PC-9 (cell line): ENCODE measurements at regions not wholly inside any gene's neighbourhood (a gene's known extent, or its start where the extent isn't known, plus 50 kb on each side); places are given as distances from the start of the nearest gene placed in this dataset.

Experiments
- BruUV-seq: library from RNA; stranded (reverse); fragments of 400-500 nt; replicated peaks from 2 replicates; lab custom pipeline; 2021; lab: Mats Ljungman, UMichigan
- CTCF ChIA-PET: fragments of 300-600 bp; sonication (Branson Sonifier 250); formaldehyde crosslinking; loops from one replicate; lab custom pipeline; 2022; ENCODE audit warnings: antibody characterized with exemption; lab: Charles Lee
- POLR2A ChIA-PET: fragments of 300-600 bp; sonication (Branson Sonifier 250); formaldehyde crosslinking; loops from one replicate; lab custom pipeline; 2022; ENCODE audit warnings: antibody characterized with exemption; ENCODE audit not compliant: unreplicated experiment; lab: Charles Lee
- DNase-seq, 2 experiments: peaks; one replicate each; pipeline versions ENCODE4 v3.0.0 to v3.0.0-alpha.2; 2015 to 2022; ENCODE audit warnings: mixed read lengths in 1 of 2
- H2AFZ ChIP-seq: fragments of 200-600 bp; sonication (generic); 2 replicates; pipeline ENCODE4 v1.8.1; 2017; ENCODE audit warnings: antibody characterized with exemption
- H3F3A ChIP-seq: fragments of 200-600 bp; sonication (generic); 2 replicates; pipeline ENCODE4 v1.8.1; 2017; ENCODE audit warnings: antibody characterized with exemption, mild to moderate bottlenecking, low read depth; ENCODE audit not compliant: insufficient read depth
- H3K27ac ChIP-seq: fragments of 200-600 bp; sonication (generic); 2 replicates; pipeline ENCODE4 v1.6.1; 2016; ENCODE audit warnings: mixed run types
- H3K27me3 ChIP-seq: fragments of 200-600 bp; sonication (generic); 2 replicates; pipeline ENCODE4 v1.6.1; 2016; ENCODE audit warnings: low read depth, mixed run types; ENCODE audit not compliant: insufficient read depth
- H3K36me3 ChIP-seq: fragments of 200-600 bp; sonication (generic); 2 replicates; pipeline ENCODE4 v1.6.1; 2016; ENCODE audit warnings: low read depth, mixed run types
- H3K4me1 ChIP-seq: fragments of 200-600 bp; sonication (generic); replicated peaks from 2 replicates; pipeline ENCODE4 v1.6.1; 2016; ENCODE audit warnings: mixed run types; ENCODE audit not compliant: insufficient read depth
- H3K4me2 ChIP-seq: fragments of 200-600 bp; sonication (generic); 2 replicates; pipeline ENCODE4 v1.6.1; 2017; ENCODE audit warnings: mixed run types
- H3K4me3 ChIP-seq: fragments of 200-600 bp; sonication (generic); 2 replicates; pipeline ENCODE4 v1.6.1; 2016; ENCODE audit warnings: mixed run types
- H3K79me2 ChIP-seq: fragments of 200-600 bp; sonication (generic); 2 replicates; pipeline ENCODE4 v1.6.1; 2017; ENCODE audit warnings: low read depth, mixed run types
- H3K9me2 ChIP-seq: fragments of 200-600 bp; sonication (generic); 2 replicates; pipeline ENCODE4 v1.8.1; 2017; ENCODE audit warnings: mild to moderate bottlenecking; ENCODE audit not compliant: insufficient read depth
- H3K9me3 ChIP-seq: fragments of 200-600 bp; sonication (generic); 2 replicates; pipeline ENCODE4 v1.8.1; 2016; ENCODE audit warnings: low read depth; ENCODE audit not compliant: insufficient read depth
- H4K20me1 ChIP-seq: fragments of 200-600 bp; sonication (generic); 2 replicates; pipeline ENCODE4 v1.8.1; 2017; ENCODE audit not compliant: insufficient read depth
- CTCF ChIP-seq: fragments of 200-600 bp; sonication (generic); conservative IDR thresholded peaks from 2 replicates; pipeline ENCODE4 v1.6.1; 2017; ENCODE audit warnings: mixed run types, antibody characterized with exemption, mild to moderate bottlenecking, moderate library complexity
- EZH2 ChIP-seq: fragments of 200-600 bp; sonication (generic); IDR thresholded peaks from 2 replicates; pipeline ENCODE4 v1.8.0; 2017; ENCODE audit warnings: antibody characterized with exemption, low read depth
- intact Hi-C: fragments of 100-400 bp; cut with micrococcal nuclease; formaldehyde crosslinking; loops from one replicate; pipeline ENCODE4 v1.10.0; 2022; ENCODE audit not compliant: unreplicated experiment

GRCh38 chr18:71371951-71372605 lies 1083.2 kb downstream of the SOCS6 start:
- no peaks in the 10 kb centered on the region for H3F3A ChIP-seq
- no peaks in the 10 kb centered on the region for H3K4me1 ChIP-seq
- H4K20me1 ChIP-seq = no peaks in the 10 kb centered on the region
- H3K4me3 ChIP-seq = no peak overlapping the region
- H3K9me3 ChIP-seq = no peaks in the 10 kb centered on the region
- no peak overlapping the region for H3K4me2 ChIP-seq
- no peak overlapping the region for H2AFZ ChIP-seq
- ChIA-PET POLR2A (no interaction called here), CTCF (no interaction called here)
- no peaks in the 10 kb centered on the region for H3K27me3 ChIP-seq
- TF ChIP-seq CTCF = no peak
- no peak for TF ChIP-seq EZH2
- DNase-seq = no peak
- H3K27ac ChIP-seq = no peak overlapping the region
- BruUV-seq = no TSS peak
- intact Hi-C loops = no loop called here
- H3K9me2 ChIP-seq = no peaks in the 10 kb centered on the region
- H3K36me3 ChIP-seq = no peaks in the 10 kb centered on the region
- H3K79me2 ChIP-seq = no peaks in the 10 kb centered on the region

GRCh38 chr18:71370671-71371445 lies 1082.0 kb downstream of the SOCS6 start:
- Histone ChIP-seq H3K27ac (no peak overlapping the region), H2AFZ (no peak overlapping the region), H3K9me3 (no peaks in the 10 kb centered on the region), H4K20me1 (no peaks in the 10 kb centered on the region), H3K4me1 (no peaks in the 10 kb centered on the region), H3K79me2 (no peaks in the 10 kb centered on the region), H3K36me3 (no peaks in the 10 kb centered on the region), H3K4me2 (no peak overlapping the region), H3K4me3 (no peak overlapping the region), H3F3A (no peaks in the 10 kb centered on the region), H3K27me3 (no peaks in the 10 kb centered on the region), H3K9me2 (no peaks in the 10 kb centered on the region)
- TF ChIP-seq CTCF = no peak
- TF ChIP-seq EZH2 = no peak
- POLR2A ChIA-PET = no interaction called here
- DNase-seq = no peak
- BruUV-seq = no TSS peak
- CTCF ChIA-PET = no interaction called here
- intact Hi-C loops = no loop called here

DNA sequence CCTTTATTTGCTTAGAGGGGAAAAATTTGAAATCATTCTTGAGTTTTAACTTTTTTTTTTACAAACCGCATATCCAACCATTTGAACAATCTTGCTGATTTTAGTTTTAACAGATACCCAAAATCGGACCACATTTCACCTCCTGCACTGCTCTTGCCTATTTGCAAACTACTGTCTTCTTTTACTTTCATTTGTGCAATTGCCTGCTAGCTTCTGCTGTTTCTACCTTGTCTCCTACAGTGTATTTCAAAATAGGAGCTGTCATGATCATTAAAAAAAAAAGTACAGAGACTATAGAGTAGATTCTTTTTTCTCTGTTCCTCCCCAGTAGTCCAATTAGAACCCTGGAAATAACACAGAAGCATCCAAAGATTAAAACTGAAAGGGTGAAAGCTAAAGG lies 1081.2 kb downstream of the SOCS6 start:
- Histone ChIP-seq H3K27me3 (no peaks in the 10 kb centered on the region), H3K4me3 (no peak overlapping the region), H3K79me2 (no peaks in the 10 kb centered on the region), H3K4me2 (no peak overlapping the region), H3K9me2 (no peaks in the 10 kb centered on the region), H3K4me1 (no peaks in the 10 kb centered on the region), H3K36me3 (no peaks in the 10 kb centered on the region), H4K20me1 (no peaks in the 10 kb centered on the region), H2AFZ (no peak overlapping the region), H3F3A (no peaks in the 10 kb centered on the region), H3K27ac (no peak overlapping the region), H3K9me3 (no peaks in the 10 kb centered on the region)
- intact Hi-C loops = no loop called here
- TF ChIP-seq EZH2 (no peak), CTCF (no peak)
- ChIA-PET CTCF (no interaction called here), POLR2A (no interaction called here)
- BruUV-seq = no TSS peak
- no peak for DNase-seq
